GM12878 (cell line): ENCODE measurements at regions not wholly inside any gene's neighbourhood (a gene's known extent, or its start where the extent isn't known, plus 50 kb on each side); places are given as distances from the start of the nearest gene placed in this dataset.

Experiments used
- ATAC-seq: fragments of 200-7000 bp; cut with Tn5 transposase; 3 replicates; pipeline ENCODE4 v1.9.1; 2020; ENCODE audit warnings: mild to moderate bottlenecking, moderate library complexity
- BruUV-seq: library from RNA; stranded (reverse); fragments of 400-500 nt; replicated peaks from 2 replicates; lab custom pipeline; 2021; lab: Mats Ljungman, UMichigan
- CTCF ChIA-PET: fragments of 300-600 bp; sonication (Branson Sonifier 250); formaldehyde crosslinking; extraction: SDS; loops from one replicate; lab custom pipeline; 2021; ENCODE audit warnings: inconsistent platforms; lab: Yijun Ruan, JAX
- POLR2A ChIA-PET: fragments of 350-600 bp; formaldehyde crosslinking; extraction: SDS; loops from one replicate; lab custom pipeline; 2021; ENCODE audit warnings: inconsistent platforms; lab: Charles Lee
- RAD21 ChIA-PET: fragments of 300-600 bp; sonication (Branson Sonifier 250); formaldehyde crosslinking; loops from one replicate; lab custom pipeline; 2023; ENCODE audit warnings: antibody characterized with exemption; ENCODE audit not compliant: unreplicated experiment; lab: Charles Lee
- SMC1A ChIA-PET: fragments of 300-600 bp; sonication (Branson Sonifier 250); formaldehyde crosslinking; loops from one replicate; lab custom pipeline; 2023; ENCODE audit not compliant: unreplicated experiment, uncharacterized antibody; lab: Charles Lee
- DNase-seq: peaks from one replicate; pipeline ENCODE4 v3.0.0-alpha.2; 2011; ENCODE audit warnings: low read depth, low spot score
- FAIRE-seq: peaks from 3 replicates; lab custom pipeline; 2011; peaks lifted over from hg19 to GRCh38; lab: Jason Lieb, UNC
- H2AFZ ChIP-seq: 2 replicates; pipeline ENCODE4 v1.6.0; 2011; ENCODE audit warnings: low read depth, low read length, control low read depth; ENCODE audit not compliant: control insufficient read depth
- H3K27ac ChIP-seq: 2 replicates; pipeline ENCODE4 v1.5.1; 2011; ENCODE audit warnings: control low read depth; ENCODE audit not compliant: control insufficient read depth, insufficient read depth
- H3K27me3 ChIP-seq, 2 experiments: replicated peaks in 1 of 2; 2 replicates each; pipeline versions ENCODE4 v1.6.0 to v1.6.1; 2011; ENCODE audit warnings: low read length in 1 of 2; ENCODE audit not compliant: control insufficient read depth in 2 of 2, insufficient read depth in 2 of 2
- H3K36me3 ChIP-seq, 2 experiments: 2 replicates each; pipeline ENCODE4 v1.5.1; 2011; ENCODE audit warnings: low read length in 1 of 2; ENCODE audit not compliant: control insufficient read depth in 2 of 2, insufficient read depth in 2 of 2
- H3K4me1 ChIP-seq: 2 replicates; pipeline ENCODE4 v1.6.1; 2011; ENCODE audit warnings: mild to moderate bottlenecking, low read length, moderate library complexity, mixed read lengths; ENCODE audit not compliant: control insufficient read depth, insufficient read depth
- H3K4me2 ChIP-seq: 2 replicates; pipeline ENCODE4 v1.6.0; 2011; ENCODE audit warnings: control low read depth; ENCODE audit not compliant: control insufficient read depth, insufficient read depth
- H3K4me3 ChIP-seq: fragments of 200-600 bp; sonication (generic); 2 replicates; pipeline ENCODE4 v1.5.1; 2016
- H3K79me2 ChIP-seq: 2 replicates; pipeline ENCODE4 v1.6.0; 2011; ENCODE audit warnings: low read length; ENCODE audit not compliant: control insufficient read depth, insufficient read depth
- H3K9ac ChIP-seq: 2 replicates; pipeline ENCODE4 v1.8.0; 2011; ENCODE audit warnings: low read length, control low read depth, mixed read lengths; ENCODE audit not compliant: control insufficient read depth, insufficient read depth
- H3K9me3 ChIP-seq: replicated peaks from 3 replicates; pipeline ENCODE4 v1.5.1; 2011; ENCODE audit warnings: mild to moderate bottlenecking, low read length; ENCODE audit not compliant: control insufficient read depth, insufficient read depth
- H4K20me1 ChIP-seq: 2 replicates; pipeline ENCODE4 v1.6.0; 2011; ENCODE audit not compliant: control insufficient read depth, insufficient read depth
- CBX3 ChIP-seq: fragments of 200-600 bp; sonication (generic); IDR thresholded peaks from 2 replicates; pipeline ENCODE4 v1.6.1; 2016; ENCODE audit warnings: low read depth, borderline replicate concordance
- KLF5 ChIP-seq: fragments of 450-650 bp; IDR thresholded peaks from 2 replicates; pipeline ENCODE4 v1.6.1; 2014; ENCODE audit warnings: mild to moderate bottlenecking; ENCODE audit not compliant: partially characterized antibody
- MEF2A ChIP-seq: IDR thresholded peaks from 2 replicates; pipeline ENCODE4 v1.6.1; 2011; ENCODE audit warnings: low read depth, mild to moderate bottlenecking, low read length, moderate library complexity; ENCODE audit not compliant: insufficient read depth
- NKRF ChIP-seq: fragments of 450-650 bp; conservative IDR thresholded peaks from 2 replicates; pipeline ENCODE4 v1.6.1; 2017; ENCODE audit warnings: mild to moderate bottlenecking, moderate library complexity
- POLR2AphosphoS2 ChIP-seq: IDR thresholded peaks from 2 replicates; pipeline ENCODE4 v1.6.1; 2011; ENCODE audit warnings: low read depth, mild to moderate bottlenecking, low read length, improper control_type of control experiment, moderate library complexity
- RBBP5 ChIP-seq: fragments of 200-600 bp; sonication (generic); conservative IDR thresholded peaks from 2 replicates; pipeline ENCODE4 v1.6.1; 2016
- RELA ChIP-seq: fragments of 450-650 bp; IDR thresholded peaks from 2 replicates; pipeline ENCODE4 v1.8.0; 2014; ENCODE audit warnings: borderline replicate concordance; ENCODE audit not compliant: partially characterized antibody
- SMC3 ChIP-seq: IDR thresholded peaks from 2 replicates; pipeline ENCODE4 v1.6.1; 2011; ENCODE audit warnings: low read length, improper control_type of control experiment, borderline replicate concordance
- USF1 ChIP-seq: IDR thresholded peaks from 2 replicates; pipeline ENCODE4 v1.6.1; 2011; ENCODE audit warnings: borderline replicate concordance, low read depth, mild to moderate bottlenecking, moderate library complexity, mixed read lengths, low read length; ENCODE audit not compliant: insufficient read depth; ENCODE audit errors: extremely low read length
- YY1 ChIP-seq: IDR thresholded peaks from 2 replicates; pipeline ENCODE4 v1.6.1; 2011; ENCODE audit warnings: low read depth, mild to moderate bottlenecking, low read length
- ZBTB40 ChIP-seq: fragments of 450-650 bp; IDR thresholded peaks from 2 replicates; pipeline ENCODE4 v1.6.1; 2016; ENCODE audit warnings: mild to moderate bottlenecking, moderate library complexity, borderline replicate concordance
- WGBS: methylation state at CpG from one replicate; pipeline ENCODE4 v1.1.6; 2016; ENCODE audit warnings: low lambda C conversion rate; ENCODE audit not compliant: insufficient replicate concordance, insufficient coverage; ENCODE audit errors: missing lambda C conversion rate; 5-methylcytosine and 5-hydroxymethylcytosine counted together
- in situ Hi-C: fragments of 300-500 bp; cut with MboI; formaldehyde crosslinking; loops from 9 replicates; pipeline ENCODE4 v1.14.3; 2018; ENCODE audit warnings: mixed read lengths
- intact Hi-C: fragments of 100-400 bp; cut with micrococcal nuclease; formaldehyde crosslinking; loops from one replicate; pipeline ENCODE4 v1.14.2; 2022; ENCODE audit not compliant: unreplicated experiment

- no peaks in the 10 kb centered on the region for H3K4me1 ChIP-seq
- no peak overlapping the region for H3K4me2 ChIP-seq
- WGBS = 13% methylated on average over 3 of the region's 3 CpGs
- no peaks in the 10 kb centered on the region for H3K79me2 ChIP-seq
- no peaks in the 10 kb centered on the region for H3K36me3 ChIP-seq
- FAIRE-seq (no peak), ATAC-seq (no peak), DNase-seq (no peak)
- in situ Hi-C loops = no loop called here
- H3K27ac ChIP-seq = no peak overlapping the region
- no TSS peak for BruUV-seq
- intact Hi-C loops = no loop called here
- no peak overlapping the region for H3K9ac ChIP-seq
- H3K4me3 ChIP-seq = no peak overlapping the region
- H3K27me3 ChIP-seq = no peaks in the 10 kb centered on the region; a peak in 1 of 4 replicates
- H4K20me1 ChIP-seq = no peaks in the 10 kb centered on the region; the same call in 1 of the 2 replicates
- H2AFZ ChIP-seq = no peak overlapping the region
- CTCF ChIA-PET = interaction anchor here (1.9 kb wide), 1 partner anchor 61 kb away, joined by 3 read pairs; no protein-coding TSS in a partner anchor
- RAD21 ChIA-PET = interaction anchor here (0.6 to 1.8 kb wide), 4 partner anchors 27 to 189 kb away, joined by 3 to 5 read pairs (median 4); no protein-coding TSS in a partner anchor
- POLR2A ChIA-PET = interaction anchor here (1.1 kb wide), 1 partner anchor 12 kb away, joined by 3 read pairs; no protein-coding TSS in a partner anchor
- SMC1A ChIA-PET = interaction anchor here (0.6 to 1.6 kb wide), 6 partner anchors 9 to 191 kb away, joined by 3 to 6 read pairs (median 3); no protein-coding TSS in a partner anchor
- H3K9me3 ChIP-seq = no peaks in the 10 kb centered on the region
- no peak for TF ChIP-seq NKRF
- TF ChIP-seq SMC3 = no peak
- TF ChIP-seq ZBTB40 = no peak
- TF ChIP-seq KLF5 = no peak
- no peak for TF ChIP-seq YY1
- no peak for TF ChIP-seq USF1
- no peak for TF ChIP-seq RBBP5
- TF ChIP-seq POLR2AphosphoS2 = no peak
- no peak for TF ChIP-seq MEF2A
- TF ChIP-seq RELA = no peak
- no peak for TF ChIP-seq CBX3
These were observed 68.7 kb upstream of the GUCY1A1 start for GRCh38 chr4:155597933-155598451.
